Fibroblast of lung (primary cell): ENCODE measurements at regions not wholly inside any gene's neighbourhood (a gene's known extent, or its start where the extent isn't known, plus 50 kb on each side); places are given as distances from the start of the nearest gene placed in this dataset.

Experiments
- DNase-seq, 2 donors: peaks; one replicate each; pipeline versions ENCODE4 v3.0.0 to v3.0.0-alpha.2; 2010; ENCODE audit warnings: low read depth in 2 of 2
- H2AFZ ChIP-seq: 2 replicates; pipeline ENCODE4 v1.5.1; 2012; ENCODE audit warnings: low read length, control low read depth, inconsistent platforms
- H3K27ac ChIP-seq: 2 replicates; pipeline ENCODE4 v1.5.1; 2011; ENCODE audit warnings: low read length, control low read depth; ENCODE audit not compliant: insufficient read depth
- H3K27me3 ChIP-seq: 2 replicates; pipeline ENCODE4 v1.5.1; 2011; ENCODE audit warnings: mild to moderate bottlenecking, low read length; ENCODE audit not compliant: control insufficient read depth, insufficient read depth
- H3K36me3 ChIP-seq: 2 replicates; pipeline ENCODE4 v1.5.1; 2011; ENCODE audit warnings: low read length; ENCODE audit not compliant: control insufficient read depth, insufficient read depth
- H3K4me1 ChIP-seq: 2 replicates; pipeline ENCODE4 v1.5.1; 2011; ENCODE audit warnings: low read length; ENCODE audit not compliant: control insufficient read depth, insufficient read depth; ENCODE audit errors: extremely low read depth
- H3K4me2 ChIP-seq: 2 replicates; pipeline ENCODE4 v1.5.1; 2011; ENCODE audit warnings: low read length, control low read depth; ENCODE audit not compliant: insufficient read depth; ENCODE audit errors: extremely low read depth
- H3K4me3 ChIP-seq, 4 experiments: fragments of 200-600 bp in 1 of 4; sonication (generic) in 1 of 4; replicated peaks in 1 of 4; 2 replicates each; pipeline ENCODE4 v1.5.1; 2011 to 2016; ENCODE audit warnings: low read length in 4 of 4, low read depth in 3 of 4, mild to moderate bottlenecking in 3 of 4, control low read depth in 2 of 4, inconsistent platforms in 1 of 4, mixed read lengths in 1 of 4; ENCODE audit not compliant: insufficient read depth in 1 of 4; ENCODE audit errors: control extremely low read depth in 1 of 4
- H3K79me2 ChIP-seq: 2 replicates; pipeline ENCODE4 v1.5.1; 2012; ENCODE audit warnings: mild to moderate bottlenecking, low read length, inconsistent platforms; ENCODE audit not compliant: control insufficient read depth, insufficient read depth
- H3K9ac ChIP-seq: 2 replicates; pipeline ENCODE4 v1.5.1; 2011; ENCODE audit warnings: mild to moderate bottlenecking, low read length, control low read depth; ENCODE audit not compliant: insufficient read depth
- H3K9me3 ChIP-seq: 2 replicates; pipeline ENCODE4 v1.5.1; 2012; ENCODE audit warnings: low read depth, low read length; ENCODE audit not compliant: control insufficient read depth, insufficient read depth
- H4K20me1 ChIP-seq: 2 replicates; pipeline ENCODE4 v1.5.1; 2011; ENCODE audit warnings: low read length; ENCODE audit not compliant: control insufficient read depth, insufficient read depth; ENCODE audit errors: extremely low read depth
- EZH2 ChIP-seq: IDR thresholded peaks from 2 replicates; pipeline ENCODE4 v1.5.1; 2012; ENCODE audit warnings: low read length, control low read depth, mild to moderate bottlenecking; ENCODE audit errors: missing control alignments
- TF ChIP-seq, protein P1 (sequence below), 2 donors: IDR thresholded peaks in 1 of 2; conservative IDR thresholded peaks in 1 of 2; 1 replicate in 1 of 2; 2 replicates in 1 of 2; pipeline ENCODE4 v1.5.1; 2011 to 2012; ENCODE audit warnings: low read length in 2 of 2, control low read depth in 1 of 2, inconsistent platforms in 1 of 2, low read depth in 1 of 2, mild to moderate bottlenecking in 1 of 2

DNA sequence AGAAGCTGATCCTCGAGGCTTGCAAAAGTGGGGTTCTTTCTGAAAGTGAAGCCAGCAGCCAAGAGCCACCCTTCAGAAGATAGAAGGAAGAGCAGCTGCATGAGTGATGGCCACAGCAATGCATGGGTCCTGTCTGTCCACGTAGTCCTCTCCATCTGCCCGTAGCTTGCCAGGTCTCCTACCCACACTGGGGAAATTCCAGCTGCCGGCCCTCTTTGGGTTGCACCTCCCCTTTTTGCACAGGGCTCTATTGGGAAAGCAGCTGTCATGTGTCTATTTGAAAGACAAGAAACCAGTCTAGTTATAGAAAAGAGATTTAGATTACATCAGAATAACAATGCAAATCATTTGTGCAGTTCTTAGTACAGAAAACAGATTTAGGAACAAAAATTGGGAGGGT, 204.4 kb downstream of the GIPC2 start:
- H3K79me2 ChIP-seq: no peaks in the 10 kb centered on the region
- H3K4me3 ChIP-seq: no peak overlapping the region
- H2AFZ ChIP-seq: no peak overlapping the region
- no peaks in the 10 kb centered on the region for H3K27me3 ChIP-seq
- H3K4me2 ChIP-seq: no peak overlapping the region
- TF ChIP-seq, protein P1, sequence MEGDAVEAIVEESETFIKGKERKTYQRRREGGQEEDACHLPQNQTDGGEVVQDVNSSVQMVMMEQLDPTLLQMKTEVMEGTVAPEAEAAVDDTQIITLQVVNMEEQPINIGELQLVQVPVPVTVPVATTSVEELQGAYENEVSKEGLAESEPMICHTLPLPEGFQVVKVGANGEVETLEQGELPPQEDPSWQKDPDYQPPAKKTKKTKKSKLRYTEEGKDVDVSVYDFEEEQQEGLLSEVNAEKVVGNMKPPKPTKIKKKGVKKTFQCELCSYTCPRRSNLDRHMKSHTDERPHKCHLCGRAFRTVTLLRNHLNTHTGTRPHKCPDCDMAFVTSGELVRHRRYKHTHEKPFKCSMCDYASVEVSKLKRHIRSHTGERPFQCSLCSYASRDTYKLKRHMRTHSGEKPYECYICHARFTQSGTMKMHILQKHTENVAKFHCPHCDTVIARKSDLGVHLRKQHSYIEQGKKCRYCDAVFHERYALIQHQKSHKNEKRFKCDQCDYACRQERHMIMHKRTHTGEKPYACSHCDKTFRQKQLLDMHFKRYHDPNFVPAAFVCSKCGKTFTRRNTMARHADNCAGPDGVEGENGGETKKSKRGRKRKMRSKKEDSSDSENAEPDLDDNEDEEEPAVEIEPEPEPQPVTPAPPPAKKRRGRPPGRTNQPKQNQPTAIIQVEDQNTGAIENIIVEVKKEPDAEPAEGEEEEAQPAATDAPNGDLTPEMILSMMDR (conservative IDR thresholded peaks at IDR 0.05 in 1 of 2, IDR thresholded peaks at IDR 0.05 in 1 of 2; ENCODE audit: low read depth in 1 of 2, low read length in 2 of 2): no peak
- TF ChIP-seq EZH2: no peak
- no peak for DNase-seq
- H3K36me3 ChIP-seq: no peaks in the 10 kb centered on the region
- H4K20me1 ChIP-seq: no peaks in the 10 kb centered on the region
- no peak overlapping the region for H3K9ac ChIP-seq
- no peaks in the 10 kb centered on the region for H3K4me1 ChIP-seq
- no peaks in the 10 kb centered on the region for H3K9me3 ChIP-seq
- H3K27ac ChIP-seq: no peak overlapping the region

GRCh38 chr1:78254517-78254916, 208.8 kb downstream of the GIPC2 start:
- no peaks in the 10 kb centered on the region for H3K27me3 ChIP-seq
- H3K27ac ChIP-seq: no peak overlapping the region
- H3K79me2 ChIP-seq: no peaks in the 10 kb centered on the region
- H3K36me3 ChIP-seq: no peaks in the 10 kb centered on the region
- TF ChIP-seq, protein P1 (conservative IDR thresholded peaks at IDR 0.05 in 1 of 2, IDR thresholded peaks at IDR 0.05 in 1 of 2; ENCODE audit: low read depth in 1 of 2, low read length in 2 of 2): no peak
- TF ChIP-seq EZH2: no peak
- H2AFZ ChIP-seq: no peak overlapping the region
- DNase-seq: peak; percentile 59 to 88
- H3K9ac ChIP-seq: no peak overlapping the region
- no peaks in the 10 kb centered on the region for H3K4me1 ChIP-seq
- no peaks in the 10 kb centered on the region for H3K9me3 ChIP-seq
- H4K20me1 ChIP-seq: no peaks in the 10 kb centered on the region
- no peak overlapping the region for H3K4me2 ChIP-seq
- H3K4me3 ChIP-seq: no peak overlapping the region

DNA sequence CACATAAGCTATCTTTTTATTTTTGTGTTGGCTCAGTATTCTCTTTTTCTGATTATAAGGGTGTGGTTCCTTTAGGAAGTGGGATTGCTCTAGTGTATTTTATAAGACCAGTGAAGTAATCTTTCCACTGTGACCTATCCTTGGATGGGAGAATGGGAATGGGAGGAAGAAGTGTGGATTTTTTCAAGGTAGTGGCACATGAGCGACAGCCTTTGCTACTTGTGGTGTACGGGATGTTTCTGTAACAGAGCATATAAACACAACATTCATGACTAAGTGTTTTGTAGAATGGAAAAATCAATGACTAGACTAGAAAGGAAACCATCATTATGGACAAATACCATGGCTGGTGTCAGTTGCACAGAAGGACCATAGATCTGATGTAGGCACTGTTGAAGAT, 209.6 kb downstream of the GIPC2 start:
- no peaks in the 10 kb centered on the region for H4K20me1 ChIP-seq
- peak in 1 of 2 donors; percentile 38 for DNase-seq
- H3K27ac ChIP-seq: no peak overlapping the region
- H2AFZ ChIP-seq: no peak overlapping the region
- H3K9me3 ChIP-seq: no peaks in the 10 kb centered on the region
- H3K9ac ChIP-seq: no peak overlapping the region
- no peaks in the 10 kb centered on the region for H3K27me3 ChIP-seq
- no peaks in the 10 kb centered on the region for H3K36me3 ChIP-seq
- no peaks in the 10 kb centered on the region for H3K79me2 ChIP-seq
- TF ChIP-seq EZH2: no peak
- TF ChIP-seq, protein P1 (conservative IDR thresholded peaks at IDR 0.05 in 1 of 2, IDR thresholded peaks at IDR 0.05 in 1 of 2; ENCODE audit: low read depth in 1 of 2, low read length in 2 of 2): no peak
- no peaks in the 10 kb centered on the region for H3K4me1 ChIP-seq
- H3K4me2 ChIP-seq: no peak overlapping the region
- H3K4me3 ChIP-seq: no peak overlapping the region
